Inflammatory macrophage treated with lipopolysaccharide for 1 hour (primary cell): ENCODE measurements at regions not wholly inside any gene's neighbourhood (a gene's known extent, or its start where the extent isn't known, plus 50 kb on each side); places are given as distances from the start of the nearest gene placed in this dataset.

ENCODE experiments used
- DNase-seq, 2 donors: peaks; one replicate each; pipeline ENCODE4 v3.0.0-alpha.2; 2020 to 2022

DNA sequence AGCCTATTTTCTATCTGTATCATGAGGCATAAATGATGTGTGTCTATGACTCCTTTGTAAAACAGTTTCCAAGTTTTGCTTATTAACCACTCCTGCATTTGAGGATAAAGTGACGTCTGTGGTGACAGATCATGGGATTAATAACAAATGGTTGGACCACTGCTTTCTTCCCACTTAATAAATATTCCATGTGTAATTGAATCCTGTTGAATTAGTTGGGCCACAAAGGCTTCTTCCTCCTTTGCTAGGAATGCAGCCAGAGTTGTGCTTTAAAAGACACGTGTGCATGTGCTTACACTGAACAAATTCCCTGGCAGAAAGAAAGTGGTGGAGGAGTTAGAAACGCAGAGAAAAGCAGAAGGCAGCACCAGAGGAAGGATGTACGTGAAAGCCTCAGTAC lies 150.2 kb downstream of the ACTBL2 start:
- no peak for DNase-seq

DNA sequence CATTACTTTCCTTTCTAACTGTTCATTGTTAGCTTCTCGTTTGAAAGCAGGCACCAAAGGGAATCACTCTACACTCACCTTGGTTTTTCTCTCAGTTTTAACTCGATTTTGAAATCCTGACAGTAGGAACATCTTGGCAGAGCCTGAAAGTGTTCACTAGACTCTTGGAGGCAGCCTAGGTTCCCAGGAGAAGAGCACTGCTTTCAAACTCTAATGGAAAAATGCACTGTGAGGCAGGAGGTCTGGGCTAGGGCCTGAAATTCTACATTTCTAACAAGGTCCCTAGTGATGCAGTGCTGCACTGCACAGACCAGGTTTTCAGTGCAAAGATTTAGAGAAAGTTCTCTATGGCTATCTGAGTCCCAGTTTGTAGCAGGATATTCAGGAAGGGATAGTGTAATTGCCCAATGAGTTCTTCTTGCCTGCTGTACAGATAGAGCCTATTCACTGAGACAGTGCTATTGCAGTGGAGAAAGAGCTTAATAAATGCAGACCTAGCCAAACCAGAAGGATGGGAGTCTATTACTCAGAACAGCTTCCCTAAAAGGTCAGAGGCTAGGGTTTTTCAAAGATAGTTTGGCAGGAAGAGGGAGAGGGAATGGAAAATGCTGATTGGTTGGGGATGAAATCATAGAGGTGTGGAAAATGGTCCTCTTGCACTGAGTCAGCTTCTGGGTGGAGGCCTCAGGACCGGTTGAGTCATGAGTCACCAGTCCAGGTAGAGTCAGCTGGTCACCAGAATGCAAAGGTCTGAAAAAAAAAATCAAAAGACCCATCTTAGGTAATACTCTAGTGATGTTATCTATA lies 153.9 kb downstream of the GPBP1 start:
- peak; percentile 3 to 42 for DNase-seq

GRCh38 chr5:57325678-57326397 lies 152.0 kb downstream of the GPBP1 start:
- no peak for DNase-seq

GRCh38 chr5:57324861-57325260 lies 151.0 kb downstream of the GPBP1 start:
- DNase-seq = no peak

DNA sequence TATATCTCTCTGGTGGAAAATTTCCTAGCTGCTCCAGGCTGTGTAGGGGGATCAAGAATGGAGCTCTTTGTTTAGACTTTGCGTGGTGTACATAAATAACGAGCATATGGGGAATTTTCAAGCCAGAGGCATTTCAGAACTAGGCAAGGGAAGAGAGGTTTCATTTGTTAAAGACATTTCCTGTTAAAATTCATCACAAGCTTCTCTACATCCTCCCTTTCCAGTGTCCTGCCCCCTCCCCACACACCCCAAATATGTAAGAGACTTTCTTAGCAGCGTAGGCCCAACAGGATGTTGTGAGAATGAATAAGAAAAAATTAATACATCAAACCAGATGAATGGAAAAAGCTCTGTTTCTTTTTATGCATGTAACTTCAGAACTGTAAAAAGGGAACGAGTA lies 150.3 kb downstream of the GPBP1 start:
- DNase-seq = no peak

DNA sequence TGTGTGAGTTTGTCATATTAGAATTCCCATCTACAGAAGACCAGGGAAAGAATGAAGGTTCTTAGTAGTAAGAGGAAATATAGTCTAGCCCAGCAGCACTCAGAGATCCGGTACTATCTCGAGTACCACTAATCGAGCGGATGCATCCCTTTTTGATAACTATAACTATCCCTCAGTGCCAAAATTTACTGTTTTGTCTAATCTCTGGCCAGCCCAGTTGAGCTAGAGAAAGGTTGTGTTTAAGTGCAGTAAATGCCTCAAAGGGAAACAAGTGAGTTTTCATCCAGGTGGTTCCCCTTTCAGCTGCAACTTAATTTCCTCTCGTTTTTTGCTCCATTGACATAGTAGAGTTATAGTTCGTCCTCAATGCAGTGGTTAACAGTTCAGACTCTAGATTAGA lies 146.7 kb downstream of the GPBP1 start:
- DNase-seq = no peak

- no peak for DNase-seq
Measured at GRCh38 chr5:57319628-57320027, 145.8 kb downstream of the GPBP1 start.

DNA sequence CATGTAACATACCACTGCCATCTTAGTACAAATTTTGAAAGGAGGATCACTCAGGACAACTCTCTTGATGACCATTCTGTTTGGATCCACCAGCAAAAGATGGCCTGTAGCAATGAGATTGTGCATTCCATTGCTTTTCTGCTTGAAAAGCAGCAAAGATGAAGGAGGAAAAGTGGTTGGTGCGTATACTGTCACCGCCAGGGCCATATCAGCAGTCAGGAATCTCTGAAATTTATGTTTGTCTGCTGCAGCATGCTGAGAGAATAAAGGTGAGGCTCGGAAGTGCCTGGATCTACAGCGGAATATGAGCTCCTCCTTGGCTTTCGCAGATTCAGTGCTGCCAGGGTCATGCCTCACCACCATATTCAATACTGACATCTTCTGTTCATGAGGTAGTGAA lies 144.4 kb downstream of the GPBP1 start:
- DNase-seq = no peak

GRCh38 chr5:57317341-57317740 lies 143.5 kb downstream of the GPBP1 start:
- DNase-seq = no peak

- peak; percentile 37 to 86 for DNase-seq
Measured at GRCh38 chr5:57316798-57317327, 143.0 kb downstream of the GPBP1 start.

DNA sequence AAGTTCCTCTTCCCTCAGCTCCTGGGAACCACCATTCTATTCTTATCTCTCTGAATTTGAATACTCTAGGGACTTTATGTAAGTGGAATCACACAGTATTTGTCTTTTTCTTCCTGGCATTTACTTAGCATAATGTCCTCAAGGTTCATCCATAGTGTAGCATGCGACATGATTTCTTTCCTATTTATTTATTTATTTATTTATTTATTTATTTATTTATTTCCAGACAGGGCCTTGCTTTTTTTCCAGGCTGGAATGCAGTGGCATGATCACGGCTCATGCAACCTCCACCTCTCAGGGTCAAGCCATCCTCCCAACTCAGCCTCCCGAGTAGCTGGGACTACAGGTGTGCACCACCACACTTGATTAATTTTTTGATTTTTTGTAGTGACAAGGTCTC lies 142.1 kb downstream of the GPBP1 start:
- DNase-seq = peak; percentile 5 to 60
